CD14-positive monocyte (primary cell): ENCODE measurements at regions not wholly inside any gene's neighbourhood (a gene's known extent, or its start where the extent isn't known, plus 50 kb on each side); places are given as distances from the start of the nearest gene placed in this dataset.

Source experiments
- DNase-seq, 3 donors: peaks; one replicate each; pipeline ENCODE4 v3.0.0-alpha.2; 2011 to 2022
- H2AFZ ChIP-seq: 2 replicates; pipeline ENCODE4 v1.6.0; 2012; ENCODE audit warnings: mild to moderate bottlenecking, low read depth, low read length, inconsistent platforms; ENCODE audit not compliant: insufficient read depth, poor library complexity, severe bottlenecking
- H3K27ac ChIP-seq, 2 donors: 1 replicate in 1 of 2; 2 replicates in 1 of 2; pipeline ENCODE4 v1.5.1; 2012 to 2013; ENCODE audit warnings: low read length in 2 of 2, control low read depth in 1 of 2, inconsistent platforms in 1 of 2, low read depth in 1 of 2, mild to moderate bottlenecking in 1 of 2
- H3K27me3 ChIP-seq, 2 donors: one replicate each; pipeline versions ENCODE4 v1.6.0 to v1.6.1; 2011 to 2013; ENCODE audit warnings: low read length in 2 of 2; ENCODE audit not compliant: control insufficient read depth in 2 of 2, insufficient read depth in 2 of 2
- H3K36me3 ChIP-seq, 2 donors: replicated peaks in 1 of 2; 1 replicate in 1 of 2; 2 replicates in 1 of 2; pipeline versions ENCODE4 v1.5.1 to v1.6.1; 2012 to 2013; ENCODE audit warnings: low read length in 2 of 2, control low read depth in 1 of 2, inconsistent platforms in 1 of 2, mild to moderate bottlenecking in 1 of 2; ENCODE audit not compliant: insufficient read depth in 2 of 2, control insufficient read depth in 1 of 2
- H3K4me1 ChIP-seq, 2 donors: 1 replicate in 1 of 2; 2 replicates in 1 of 2; pipeline versions ENCODE4 v1.5.1 to v1.6.1; 2012 to 2013; ENCODE audit warnings: low read length in 2 of 2, control low read depth in 1 of 2, inconsistent platforms in 1 of 2, mild to moderate bottlenecking in 1 of 2, moderate library complexity in 1 of 2; ENCODE audit not compliant: insufficient read depth in 2 of 2, control insufficient read depth in 1 of 2
- H3K4me2 ChIP-seq: replicated peaks from 2 replicates; pipeline ENCODE3; 2012; ENCODE audit warnings: low read length, moderate library complexity, mild to moderate bottlenecking; ENCODE audit not compliant: poor library complexity, severe bottlenecking; ENCODE audit errors: extremely low read depth
- H3K4me3 ChIP-seq, 3 experiments: fragments of 200-600 bp in 1 of 3; sonication (generic) in 1 of 3; replicated peaks in 1 of 3; 1 replicate in 2 of 3; 2 replicates in 1 of 3; pipeline ENCODE4 v1.5.1; 2011 to 2013; ENCODE audit warnings: low read length in 3 of 3, mild to moderate bottlenecking in 3 of 3, control low read depth in 2 of 3, low read depth in 2 of 3, inconsistent platforms in 1 of 3, moderate library complexity in 1 of 3
- H3K79me2 ChIP-seq: 2 replicates; pipeline ENCODE4 v1.6.0; 2012; ENCODE audit warnings: mild to moderate bottlenecking, control low read depth, inconsistent platforms, low read length, moderate library complexity; ENCODE audit not compliant: insufficient read depth
- H3K9ac ChIP-seq: 2 replicates; pipeline ENCODE4 v1.6.0; 2017; ENCODE audit warnings: low read length, mild to moderate bottlenecking; ENCODE audit not compliant: insufficient read depth, poor library complexity, severe bottlenecking
- H3K9me3 ChIP-seq, 2 donors: replicated peaks in 1 of 2; 1 replicate in 1 of 2; 2 replicates in 1 of 2; pipeline versions ENCODE4 v1.5.1 to v1.6.1; 2012 to 2013; ENCODE audit warnings: low read length in 2 of 2, control low read depth in 1 of 2; ENCODE audit not compliant: control insufficient read depth in 1 of 2, insufficient read depth in 1 of 2
- H4K20me1 ChIP-seq: 2 replicates; pipeline ENCODE4 v1.6.0; 2012; ENCODE audit warnings: mild to moderate bottlenecking, low read length, control low read depth, moderate library complexity; ENCODE audit not compliant: insufficient read depth
- H3K27ac Mint-ChIP-seq, 7 donors: one replicate each; pipeline ENCODE4 v1.8.0; 2020; ENCODE audit warnings: mild to moderate bottlenecking in 7 of 7, mixed read lengths in 7 of 7, moderate library complexity in 6 of 7, inconsistent platforms in 2 of 7
- H3K27me3 Mint-ChIP-seq, 3 donors: one replicate each; pipeline ENCODE4 v1.8.0; 2021 to 2022; ENCODE audit warnings: low read depth in 3 of 3, mild to moderate bottlenecking in 3 of 3, mixed read lengths in 3 of 3, moderate library complexity in 3 of 3, inconsistent platforms in 1 of 3
- H3K36me3 Mint-ChIP-seq, 2 donors: one replicate each; pipeline ENCODE4 v1.8.0; 2020; ENCODE audit warnings: mixed read lengths in 2 of 2, inconsistent platforms in 1 of 2, mild to moderate bottlenecking in 1 of 2
- H3K4me1 Mint-ChIP-seq: one replicate; pipeline ENCODE4 v1.8.0; 2020; ENCODE audit warnings: mild to moderate bottlenecking, mixed read lengths
- H3K4me3 Mint-ChIP-seq, 2 donors: one replicate each; pipeline ENCODE4 v1.8.0; 2020; ENCODE audit warnings: mild to moderate bottlenecking in 2 of 2, mixed read lengths in 2 of 2, moderate library complexity in 1 of 2
- H3K9me3 Mint-ChIP-seq, 7 donors: one replicate each; pipeline ENCODE4 v1.8.0; 2020 to 2022; ENCODE audit warnings: mixed read lengths in 7 of 7, mild to moderate bottlenecking in 6 of 7, moderate library complexity in 6 of 7, inconsistent platforms in 2 of 7
- CTCF ChIP-seq: fragments of 200-600 bp; IDR thresholded peaks from one replicate; pipeline ENCODE4 v1.8.0; 2022; ENCODE audit warnings: antibody characterized with exemption, mild to moderate bottlenecking
- WGBS: methylation state at CpG from one replicate; pipeline ENCODE4 v1.1.5; 2013; ENCODE audit warnings: missing lambda C conversion rate; ENCODE audit not compliant: insufficient coverage; 5-methylcytosine and 5-hydroxymethylcytosine counted together
- intact Hi-C, 2 donors: fragments of 100-400 bp; cut with micrococcal nuclease; formaldehyde crosslinking; loops; one replicate each; pipeline versions ENCODE4 v1.15.0 to v1.15.1; 2023

GRCh38 chr6:109243863-109244825, 138.1 kb downstream of the CD164 start:
- H3K27ac ChIP-seq, result peak overlapping the region; percentile 19 to 61
- no peak for DNase-seq
- H3K9me3 ChIP-seq, result no peaks in the 10 kb centered on the region
- peak overlapping the region in 1 of 2 donors; percentile 40 for H3K4me3 Mint-ChIP-seq
- H3K36me3 ChIP-seq, result no peaks in the 10 kb centered on the region
- H3K27me3 Mint-ChIP-seq, result no peaks in the 10 kb centered on the region
- H3K4me3 ChIP-seq, result no peak overlapping the region
- no peak for TF ChIP-seq CTCF
- intact Hi-C loops, result loop anchor here (5.0 to 10.0 kb wide), 2 partner anchors 138 to 461 kb away; partner anchors contain the start of gene CD164 (in 1 of the 2)
- no peaks in the 10 kb centered on the region for H3K9me3 Mint-ChIP-seq
- no peak overlapping the region for H3K4me2 ChIP-seq
- H3K4me1 Mint-ChIP-seq, result peaks cover 47% of the 10 kb centered on the region
- H3K79me2 ChIP-seq, result no peaks in the 10 kb centered on the region
- H4K20me1 ChIP-seq, result no peaks in the 10 kb centered on the region
- peaks cover 53 to 57% of the 10 kb centered on the region in 2 donors for H3K4me1 ChIP-seq
- no peak overlapping the region for H2AFZ ChIP-seq
- H3K36me3 Mint-ChIP-seq, result no peaks in the 10 kb centered on the region
- WGBS, result 33% methylated on average over 3 of the region's 7 CpGs
- no peaks in the 10 kb centered on the region for H3K27me3 ChIP-seq
- H3K27ac Mint-ChIP-seq, result peak overlapping the region; percentile 73 to 92 (median 85)
- no peak overlapping the region for H3K9ac ChIP-seq

GRCh38 chr6:109242925-109243324, 139.3 kb downstream of the CD164 start:
- DNase-seq, result no peak
- no peak overlapping the region for H3K4me2 ChIP-seq
- no peaks in the 10 kb centered on the region for H3K9me3 ChIP-seq
- peak overlapping the region in 1 of 2 donors; percentile 61 for H3K27ac ChIP-seq
- 86% methylated on average over 2 of the region's 3 CpGs for WGBS
- H3K79me2 ChIP-seq, result no peaks in the 10 kb centered on the region
- no peaks in the 10 kb centered on the region for H3K27me3 ChIP-seq
- H3K4me3 Mint-ChIP-seq, result no peak overlapping the region
- H3K27ac Mint-ChIP-seq, result peak overlapping the region in 6 of 7 donors; percentile 73 to 91 (median 81)
- H3K4me3 ChIP-seq, result no peak overlapping the region
- intact Hi-C loops, result loop anchor here (5.0 to 10.0 kb wide), 2 partner anchors 139 to 462 kb away; partner anchors contain the start of gene CD164 (in 1 of the 2)
- H2AFZ ChIP-seq, result no peak overlapping the region
- no peak for TF ChIP-seq CTCF
- H3K9ac ChIP-seq, result no peak overlapping the region
- no peaks in the 10 kb centered on the region for H3K36me3 ChIP-seq
- peaks cover 59% of the 10 kb centered on the region for H3K4me1 Mint-ChIP-seq
- peaks cover 65 to 69% of the 10 kb centered on the region in 2 donors for H3K4me1 ChIP-seq
- H4K20me1 ChIP-seq, result no peaks in the 10 kb centered on the region
- peaks cover 0 to under 1% (median 0%) of the 10 kb centered on the region in 7 donors for H3K9me3 Mint-ChIP-seq
- H3K36me3 Mint-ChIP-seq, result peaks cover under 1% of the 10 kb centered on the region in 2 donors
- H3K27me3 Mint-ChIP-seq, result no peaks in the 10 kb centered on the region
